ENCODE measurements at regions not wholly inside any gene's neighbourhood (a gene's known extent, or its start where the extent isn't known, plus 50 kb on each side); places are given as distances from the start of the nearest gene placed in this dataset.

DNA sequence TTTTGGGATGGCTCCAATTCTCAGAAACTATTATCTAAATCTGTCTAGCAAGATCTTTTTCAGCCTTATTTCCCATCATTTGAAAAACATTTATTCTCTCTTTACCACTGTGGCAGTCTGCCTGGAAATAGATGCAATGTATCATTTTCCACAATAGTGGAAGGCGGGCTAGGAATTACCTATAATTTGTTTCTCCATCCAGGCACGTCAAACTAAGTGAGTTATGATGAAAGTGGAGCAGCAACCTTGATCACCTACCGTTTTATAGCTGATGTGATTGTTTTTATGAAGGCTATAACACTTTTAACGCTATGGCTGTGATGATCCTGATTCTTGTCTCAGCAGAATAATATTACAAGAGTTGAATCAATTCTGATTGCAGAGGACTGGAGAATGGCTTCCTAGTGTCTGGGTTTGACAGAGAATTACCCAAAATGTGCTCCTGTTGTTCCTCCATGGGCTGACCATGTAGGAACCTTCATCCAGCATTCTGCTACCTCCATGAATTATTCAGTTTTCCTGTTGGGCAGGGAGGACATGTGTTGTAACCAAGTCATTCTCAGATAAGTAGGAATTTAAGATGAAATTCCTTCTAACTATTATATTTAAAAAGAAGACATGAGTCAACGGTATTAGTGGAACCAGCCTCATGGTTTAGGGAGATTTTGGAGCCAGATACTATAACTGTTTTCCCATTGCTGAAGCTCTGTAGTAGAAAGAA lies 231.5 kb upstream of the SGO1 start:
- TF ChIP-seq EP300 (conservative IDR thresholded peaks at IDR 0.05; ENCODE audit: poor library complexity, severe bottlenecking) (peak; percentile 78), EZH2 (IDR thresholded peaks at IDR 0.05; ENCODE audit: borderline replicate concordance, insufficient read depth, low read length, poor library complexity, severe bottlenecking) (no peak), POLR2AphosphoS5 (IDR thresholded peaks at IDR 0.05) (peak; percentile 90), TAF1 (IDR thresholded peaks at IDR 0.05; ENCODE audit: low read depth) (no peak), SMC3 (conservative IDR thresholded peaks at IDR 0.05; ENCODE audit: poor library complexity) (no peak), RAD21 (conservative IDR thresholded peaks at IDR 0.05) (no peak)
- TF ChIP-seq, protein P1, sequence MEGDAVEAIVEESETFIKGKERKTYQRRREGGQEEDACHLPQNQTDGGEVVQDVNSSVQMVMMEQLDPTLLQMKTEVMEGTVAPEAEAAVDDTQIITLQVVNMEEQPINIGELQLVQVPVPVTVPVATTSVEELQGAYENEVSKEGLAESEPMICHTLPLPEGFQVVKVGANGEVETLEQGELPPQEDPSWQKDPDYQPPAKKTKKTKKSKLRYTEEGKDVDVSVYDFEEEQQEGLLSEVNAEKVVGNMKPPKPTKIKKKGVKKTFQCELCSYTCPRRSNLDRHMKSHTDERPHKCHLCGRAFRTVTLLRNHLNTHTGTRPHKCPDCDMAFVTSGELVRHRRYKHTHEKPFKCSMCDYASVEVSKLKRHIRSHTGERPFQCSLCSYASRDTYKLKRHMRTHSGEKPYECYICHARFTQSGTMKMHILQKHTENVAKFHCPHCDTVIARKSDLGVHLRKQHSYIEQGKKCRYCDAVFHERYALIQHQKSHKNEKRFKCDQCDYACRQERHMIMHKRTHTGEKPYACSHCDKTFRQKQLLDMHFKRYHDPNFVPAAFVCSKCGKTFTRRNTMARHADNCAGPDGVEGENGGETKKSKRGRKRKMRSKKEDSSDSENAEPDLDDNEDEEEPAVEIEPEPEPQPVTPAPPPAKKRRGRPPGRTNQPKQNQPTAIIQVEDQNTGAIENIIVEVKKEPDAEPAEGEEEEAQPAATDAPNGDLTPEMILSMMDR (IDR thresholded peaks at IDR 0.05; ENCODE audit: poor library complexity, severe bottlenecking) = no peak
- TF ChIP-seq, protein P2, sequence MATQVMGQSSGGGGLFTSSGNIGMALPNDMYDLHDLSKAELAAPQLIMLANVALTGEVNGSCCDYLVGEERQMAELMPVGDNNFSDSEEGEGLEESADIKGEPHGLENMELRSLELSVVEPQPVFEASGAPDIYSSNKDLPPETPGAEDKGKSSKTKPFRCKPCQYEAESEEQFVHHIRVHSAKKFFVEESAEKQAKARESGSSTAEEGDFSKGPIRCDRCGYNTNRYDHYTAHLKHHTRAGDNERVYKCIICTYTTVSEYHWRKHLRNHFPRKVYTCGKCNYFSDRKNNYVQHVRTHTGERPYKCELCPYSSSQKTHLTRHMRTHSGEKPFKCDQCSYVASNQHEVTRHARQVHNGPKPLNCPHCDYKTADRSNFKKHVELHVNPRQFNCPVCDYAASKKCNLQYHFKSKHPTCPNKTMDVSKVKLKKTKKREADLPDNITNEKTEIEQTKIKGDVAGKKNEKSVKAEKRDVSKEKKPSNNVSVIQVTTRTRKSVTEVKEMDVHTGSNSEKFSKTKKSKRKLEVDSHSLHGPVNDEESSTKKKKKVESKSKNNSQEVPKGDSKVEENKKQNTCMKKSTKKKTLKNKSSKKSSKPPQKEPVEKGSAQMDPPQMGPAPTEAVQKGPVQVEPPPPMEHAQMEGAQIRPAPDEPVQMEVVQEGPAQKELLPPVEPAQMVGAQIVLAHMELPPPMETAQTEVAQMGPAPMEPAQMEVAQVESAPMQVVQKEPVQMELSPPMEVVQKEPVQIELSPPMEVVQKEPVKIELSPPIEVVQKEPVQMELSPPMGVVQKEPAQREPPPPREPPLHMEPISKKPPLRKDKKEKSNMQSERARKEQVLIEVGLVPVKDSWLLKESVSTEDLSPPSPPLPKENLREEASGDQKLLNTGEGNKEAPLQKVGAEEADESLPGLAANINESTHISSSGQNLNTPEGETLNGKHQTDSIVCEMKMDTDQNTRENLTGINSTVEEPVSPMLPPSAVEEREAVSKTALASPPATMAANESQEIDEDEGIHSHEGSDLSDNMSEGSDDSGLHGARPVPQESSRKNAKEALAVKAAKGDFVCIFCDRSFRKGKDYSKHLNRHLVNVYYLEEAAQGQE (IDR thresholded peaks at IDR 0.05; ENCODE audit: borderline replicate concordance) = peak; percentile 91

Measured in neural cell (in vitro differentiated cells).